Stomach (tissue), 8 donors: ENCODE measurements at regions not wholly inside any gene's neighbourhood (a gene's known extent, or its start where the extent isn't known, plus 50 kb on each side); places are given as distances from the start of the nearest gene placed in this dataset.

Experiments used
- DNase-seq, 2 donors: peaks; one replicate each; pipeline versions ENCODE4 v3.0.0 to v3.0.0-alpha.2; 2013 to 2019
- H3K27ac ChIP-seq, 5 donors: fragments of 200-600 bp in 4 of 5; sonication (generic) in 4 of 5; one replicate each; pipeline ENCODE4 v1.5.1; 2013 to 2019; ENCODE audit warnings: mild to moderate bottlenecking in 1 of 5, moderate library complexity in 1 of 5
- H3K27me3 ChIP-seq, 3 donors: fragments of 200-600 bp; sonication (generic); one replicate each; pipeline ENCODE4 v1.5.1; 2017 to 2019; ENCODE audit warnings: mixed run types in 1 of 3
- H3K36me3 ChIP-seq, 4 donors: fragments of 200-600 bp; sonication (generic); 1 replicate in 3 of 4; 2 replicates in 1 of 4; pipeline ENCODE4 v1.5.1; 2016 to 2019
- H3K4me1 ChIP-seq, 4 donors: fragments of 200-600 bp; sonication (generic); one replicate each; pipeline ENCODE4 v1.5.1; 2016 to 2019
- H3K4me3 ChIP-seq, 4 donors: fragments of 200-600 bp; sonication (generic) in 3 of 4; one replicate each; pipeline ENCODE4 v1.5.1; 2016 to 2019; ENCODE audit warnings: mild to moderate bottlenecking in 1 of 4
- H3K9me3 ChIP-seq, 4 donors: fragments of 200-600 bp; sonication (generic); one replicate each; pipeline ENCODE4 v1.5.1; 2016 to 2019
- CTCF ChIP-seq, 7 experiments: fragments of 450-650 bp in 4 of 7; fragments of 200-600 bp in 3 of 7; sonication (generic) in 3 of 7; IDR thresholded peaks; one replicate each; pipeline ENCODE4 v1.5.1; 2016 to 2019; ENCODE audit warnings: antibody characterized with exemption in 7 of 7, control low read depth in 2 of 7, mild to moderate bottlenecking in 1 of 7
- EP300 ChIP-seq: sonication (generic); formaldehyde crosslinking; IDR thresholded peaks from one replicate; pipeline ENCODE4 v1.6.1; 2017; ENCODE audit warnings: antibody characterized with exemption
- POLR2A ChIP-seq, 4 donors: fragments of 450-650 bp; IDR thresholded peaks; one replicate each; pipeline ENCODE4 v1.6.1; 2016; ENCODE audit warnings: antibody characterized with exemption in 4 of 4, control low read depth in 2 of 4, mild to moderate bottlenecking in 1 of 4, moderate library complexity in 1 of 4
- POLR2AphosphoS5 ChIP-seq, 3 donors: sonication (generic); formaldehyde crosslinking; IDR thresholded peaks; one replicate each; pipeline ENCODE4 v1.6.1; 2016; ENCODE audit warnings: antibody characterized with exemption in 3 of 3
- WGBS, 5 donors: extraction: QIAGEN DNeasy Blood & Tissue Kit in 3 of 5; methylation state at CpG; one replicate each; pipeline versions ENCODE4 v1.1.5 to v1.1.7; 2013 to 2018; 5-methylcytosine and 5-hydroxymethylcytosine counted together
- intact Hi-C: fragments of 100-400 bp; cut with DNase I; formaldehyde crosslinking; loops from one replicate; pipeline ENCODE4 v1.15.1; 2023; ENCODE audit warnings: low total_unique reads
- donor health status: healthy with polysubstance abuse.
- donor health status: Bipolar disorder and iron deficiency.
- donor health status: healthy.

GRCh38 chr5:8391911-8392310, 523.0 kb downstream of the MTRR start:
- no peaks in the 10 kb centered on the region for H3K9me3 ChIP-seq
- no peaks in the 10 kb centered on the region for H3K27me3 ChIP-seq
- no peaks in the 10 kb centered on the region for H3K4me1 ChIP-seq
- 36 to 60% (median 58%) methylated on average over 2 of the region's 2 CpGs for whole genome bisulfite sequencing, 5 donors
- intact Hi-C loops, result no loop called here
- H3K27ac ChIP-seq, result no peak overlapping the region
- no peak for TF ChIP-seq CTCF (IDR thresholded peaks at IDR 0.05)
- no peak for TF ChIP-seq EP300
- TF ChIP-seq POLR2A (IDR thresholded peaks at IDR 0.05), result no peak
- TF ChIP-seq POLR2AphosphoS5 (IDR thresholded peaks at IDR 0.05), result no peak
- no peak for DNase-seq
- no peak overlapping the region for H3K4me3 ChIP-seq
- H3K36me3 ChIP-seq, result no peaks in the 10 kb centered on the region

- no peak for DNase-seq
- intact Hi-C loops, result no loop called here
- Histone ChIP-seq H3K27me3 (no peaks in the 10 kb centered on the region), H3K4me3 (no peak overlapping the region), H3K27ac (no peak overlapping the region), H3K4me1 (no peaks in the 10 kb centered on the region), H3K9me3 (no peaks in the 10 kb centered on the region), H3K36me3 (no peaks in the 10 kb centered on the region)
- TF ChIP-seq CTCF (IDR thresholded peaks at IDR 0.05), result no peak
- TF ChIP-seq POLR2AphosphoS5 (IDR thresholded peaks at IDR 0.05), result no peak
- TF ChIP-seq POLR2A (IDR thresholded peaks at IDR 0.05), result no peak
- TF ChIP-seq EP300, result no peak
- 20 to 45% (median 22%) methylated on average over 2 of the region's 2 CpGs for WGBS, 5 donors
Measured at GRCh38 chr5:8393240-8393639, 524.3 kb downstream of the MTRR start.

- no peaks in the 10 kb centered on the region for H3K9me3 ChIP-seq
- H3K4me3 ChIP-seq, result no peak overlapping the region
- DNase-seq, result no peak
- TF ChIP-seq POLR2AphosphoS5 (IDR thresholded peaks at IDR 0.05) (no peak), EP300 (no peak), POLR2A (IDR thresholded peaks at IDR 0.05) (no peak), CTCF (IDR thresholded peaks at IDR 0.05) (no peak)
- 71 to 77% (median 72%) methylated on average over 5 of the region's 5 CpGs for WGBS, 5 donors
- no peaks in the 10 kb centered on the region for H3K4me1 ChIP-seq
- H3K36me3 ChIP-seq, result no peaks in the 10 kb centered on the region
- no peaks in the 10 kb centered on the region for H3K27me3 ChIP-seq
- intact Hi-C loops, result no loop called here
- no peak overlapping the region for H3K27ac ChIP-seq
Measured at GRCh38 chr5:8394965-8395364, 526.0 kb downstream of the MTRR start.

- intact Hi-C loops, result no loop called here
- DNase-seq, result no peak
- WGBS, 5 donors, result 80 to 93% (median 89%) methylated on average over 1 of the region's 1 CpG
Measured at GRCh38 chr5:8396246-8396645, 527.3 kb downstream of the MTRR start.

More at GRCh38 chr5:8396246-8396645, 527.3 kb downstream of the MTRR start:
- Histone ChIP-seq H3K4me3 (no peak overlapping the region), H3K36me3 (no peaks in the 10 kb centered on the region), H3K27me3 (no peaks in the 10 kb centered on the region), H3K27ac (no peak overlapping the region), H3K9me3 (no peaks in the 10 kb centered on the region), H3K4me1 (no peaks in the 10 kb centered on the region)
- TF ChIP-seq CTCF (IDR thresholded peaks at IDR 0.05) (no peak), POLR2AphosphoS5 (IDR thresholded peaks at IDR 0.05) (no peak), EP300 (no peak), POLR2A (IDR thresholded peaks at IDR 0.05) (no peak)
